GM23338 (cell line): ENCODE measurements at regions not wholly inside any gene's neighbourhood (a gene's known extent, or its start where the extent isn't known, plus 50 kb on each side); places are given as distances from the start of the nearest gene placed in this dataset.
A peak's percentile ranks its signal among the peaks of the same experiment; 100 is the strongest.
"Not testable (repeated sequence)": the region's sequence is repeated elsewhere in the genome, so short reads cannot be mapped to it uniquely, and the experiment has no call there.

ENCODE experiments used
- CTCF ChIP-seq, 2 experiments: fragments of 200-600 bp in 1 of 2; sonication (generic) in 1 of 2; conservative IDR thresholded peaks; 2 replicates each; pipeline versions ENCODE4 v1.5.1 to v1.6.1; 2016 to 2017; ENCODE audit warnings: antibody characterized with exemption in 2 of 2, low read depth in 2 of 2, mild to moderate bottlenecking in 2 of 2, moderate library complexity in 1 of 2
- EZH2 ChIP-seq: fragments of 200-600 bp; sonication (generic); IDR thresholded peaks from one replicate; pipeline ENCODE4 v1.8.0; 2017; ENCODE audit warnings: antibody characterized with exemption, mild to moderate bottlenecking, low read depth; ENCODE audit not compliant: unreplicated experiment
- EZH2phosphoT487 ChIP-seq: fragments of 200-600 bp; sonication (generic); IDR thresholded peaks from one replicate; pipeline ENCODE4 v1.8.1; 2018; ENCODE audit warnings: antibody characterized with exemption; ENCODE audit not compliant: unreplicated experiment
- JUNB ChIP-seq: IDR thresholded peaks from one replicate; pipeline ENCODE4 v1.6.1; 2016; ENCODE audit warnings: antibody characterized with exemption; ENCODE audit not compliant: unreplicated experiment
- POLR2AphosphoS5 ChIP-seq: IDR thresholded peaks from 2 replicates; pipeline ENCODE4 v1.6.1; 2016; ENCODE audit warnings: antibody characterized with exemption, low read depth
- REST ChIP-seq: IDR thresholded peaks from one replicate; pipeline ENCODE4 v1.6.1; 2018; ENCODE audit warnings: antibody characterized with exemption; ENCODE audit not compliant: unreplicated experiment

GRCh38 chr14:23769221-23769728 lies 133.1 kb downstream of the DHRS2 start:
- not testable (repeated sequence) for TF ChIP-seq REST, POLR2AphosphoS5, EZH2, EZH2phosphoT487, JUNB
- TF ChIP-seq CTCF (conservative IDR thresholded peaks at IDR 0.05; ENCODE audit: low read depth in 2 of 2): peak in 1 of 2 experiments; percentile 8; a peak in 1 of 4 replicates
